HEK293T (cell line): ENCODE measurements at regions not wholly inside any gene's neighbourhood (a gene's known extent, or its start where the extent isn't known, plus 50 kb on each side); places are given as distances from the start of the nearest gene placed in this dataset.

ENCODE experiments used
- CTCF ChIA-PET: fragments of 350-600 bp; formaldehyde crosslinking; extraction: SDS; loops from one replicate; lab custom pipeline; 2021; ENCODE audit warnings: antibody characterized with exemption, inconsistent platforms; lab: Yijun Ruan, JAX
- POLR2A ChIA-PET: fragments of 350-600 bp; formaldehyde crosslinking; extraction: SDS; loops from one replicate; lab custom pipeline; 2020; ENCODE audit warnings: antibody characterized with exemption, inconsistent platforms; lab: Yijun Ruan, JAX
- DNase-seq: peaks from one replicate; pipeline ENCODE4 v3.0.0; 2012; ENCODE audit warnings: mixed read lengths; ENCODE audit errors: extremely low spot score
- ARNT ChIP-seq: fragments of 450-650 bp; IDR thresholded peaks from 2 replicates; pipeline ENCODE4 v1.6.1; 2017; ENCODE audit warnings: mild to moderate bottlenecking
- BHLHE40 ChIP-seq: fragments of 450-650 bp; IDR thresholded peaks from 2 replicates; pipeline ENCODE4 v1.6.1; 2016; ENCODE audit warnings: mild to moderate bottlenecking, moderate library complexity, borderline replicate concordance
- CTBP1 ChIP-seq: fragments of 450-650 bp; IDR thresholded peaks from 2 replicates; pipeline ENCODE4 v1.6.1; 2016; ENCODE audit warnings: borderline replicate concordance
- ELF4 ChIP-seq: fragments of 450-650 bp; IDR thresholded peaks from 2 replicates; pipeline ENCODE4 v1.6.1; 2017; ENCODE audit warnings: antibody characterized with exemption
- FOXA1 ChIP-seq: fragments of 450-650 bp; IDR thresholded peaks from 2 replicates; pipeline ENCODE4 v1.6.1; 2016; ENCODE audit warnings: mild to moderate bottlenecking
- FOXK2 ChIP-seq: fragments of 450-650 bp; IDR thresholded peaks from 2 replicates; pipeline ENCODE4 v1.6.1; 2016; ENCODE audit warnings: mild to moderate bottlenecking
- FOXM1 ChIP-seq: fragments of 450-650 bp; IDR thresholded peaks from 2 replicates; pipeline ENCODE4 v1.6.1; 2017; ENCODE audit warnings: mild to moderate bottlenecking, borderline replicate concordance
- HDGF ChIP-seq: fragments of 450-650 bp; IDR thresholded peaks from 2 replicates; pipeline ENCODE4 v1.6.1; 2017; ENCODE audit warnings: antibody characterized with exemption, borderline replicate concordance
- L3MBTL2 ChIP-seq: fragments of 450-650 bp; conservative IDR thresholded peaks from 2 replicates; pipeline ENCODE4 v1.6.1; 2016; ENCODE audit warnings: mild to moderate bottlenecking
- LEF1 ChIP-seq: fragments of 450-650 bp; IDR thresholded peaks from 2 replicates; pipeline ENCODE4 v1.6.1; 2017; ENCODE audit warnings: mild to moderate bottlenecking, borderline replicate concordance
- NFRKB ChIP-seq: fragments of 450-650 bp; IDR thresholded peaks from 2 replicates; pipeline ENCODE4 v1.6.1; 2016; ENCODE audit warnings: mild to moderate bottlenecking, moderate library complexity
- SP1 ChIP-seq: fragments of 450-650 bp; IDR thresholded peaks from 2 replicates; pipeline ENCODE4 v1.6.1; 2017
- SUZ12 ChIP-seq: fragments of 450-650 bp; IDR thresholded peaks from 2 replicates; pipeline ENCODE4 v1.6.1; 2016; ENCODE audit warnings: mild to moderate bottlenecking
- TARDBP ChIP-seq: fragments of 450-650 bp; IDR thresholded peaks from 2 replicates; pipeline ENCODE4 v1.6.1; 2016
- ZNF384 ChIP-seq: fragments of 450-650 bp; IDR thresholded peaks from 2 replicates; pipeline ENCODE4 v1.6.1; 2016
- TF ChIP-seq, protein P1 (sequence below): fragments of 450-650 bp; IDR thresholded peaks from 2 replicates; pipeline ENCODE4 v1.6.1; 2016

- ChIA-PET POLR2A (no interaction called here), CTCF (interaction anchor here (0.5 to 1.5 kb wide), 5 partner anchors 10 to 85 kb away, joined by 3 to 5 read pairs (median 3); no protein-coding TSS in a partner anchor)
- peak; percentile 6 for DNase-seq
- TF ChIP-seq ZNF384 (no peak), CTBP1 (no peak), ARNT (no peak), BHLHE40 (no peak), SP1 (no peak), SUZ12 (no peak), FOXM1 (no peak), NFRKB (no peak), ELF4 (no peak), FOXK2 (no peak), L3MBTL2 (no peak), FOXA1 (no peak), LEF1 (no peak), HDGF (no peak), TARDBP (no peak)
- TF ChIP-seq, protein P1, sequence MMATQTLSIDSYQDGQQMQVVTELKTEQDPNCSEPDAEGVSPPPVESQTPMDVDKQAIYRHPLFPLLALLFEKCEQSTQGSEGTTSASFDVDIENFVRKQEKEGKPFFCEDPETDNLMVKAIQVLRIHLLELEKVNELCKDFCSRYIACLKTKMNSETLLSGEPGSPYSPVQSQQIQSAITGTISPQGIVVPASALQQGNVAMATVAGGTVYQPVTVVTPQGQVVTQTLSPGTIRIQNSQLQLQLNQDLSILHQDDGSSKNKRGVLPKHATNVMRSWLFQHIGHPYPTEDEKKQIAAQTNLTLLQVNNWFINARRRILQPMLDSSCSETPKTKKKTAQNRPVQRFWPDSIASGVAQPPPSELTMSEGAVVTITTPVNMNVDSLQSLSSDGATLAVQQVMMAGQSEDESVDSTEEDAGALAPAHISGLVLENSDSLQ = no peak
These were observed 155.6 kb downstream of the SQOR start for GRCh38 chr15:45790325-45790943.

- CTCF ChIA-PET = interaction anchor here (1.5 to 1.9 kb wide), 2 partner anchors 10 to 13 kb away, joined by 8 read pairs; no protein-coding TSS in a partner anchor
- DNase-seq = no peak
- TF ChIP-seq HDGF = no peak
- TF ChIP-seq ZNF384 = no peak
- TF ChIP-seq SUZ12 = no peak
- no peak for TF ChIP-seq FOXM1
- no peak for TF ChIP-seq TARDBP
- TF ChIP-seq NFRKB = no peak
- TF ChIP-seq FOXA1 = no peak
- TF ChIP-seq FOXK2 = no peak
- no peak for TF ChIP-seq L3MBTL2
- TF ChIP-seq SP1 = no peak
- TF ChIP-seq ARNT = no peak
- POLR2A ChIA-PET = no interaction called here
These were observed 159.5 kb downstream of the SQOR start for GRCh38 chr15:45794304-45794703.

- POLR2A ChIA-PET = interaction anchor here (0.9 kb wide), 1 partner anchor 89 kb away, joined by 3 read pairs; no protein-coding TSS in a partner anchor
- TF ChIP-seq CTBP1 (no peak), ARNT (no peak), HDGF (no peak), FOXK2 (no peak)
- DNase-seq = no peak
- CTCF ChIA-PET = interaction anchor here (1.1 to 1.9 kb wide), 3 partner anchors 10 to 90 kb away, joined by 5 to 8 read pairs (median 8); no protein-coding TSS in a partner anchor
These were observed 160.0 kb downstream of the SQOR start for GRCh38 chr15:45794712-45795439.

- CTCF ChIA-PET = interaction anchor here (0.7 to 1.9 kb wide), 6 partner anchors 9 to 90 kb away, joined by 3 to 8 read pairs (median 4); no protein-coding TSS in a partner anchor
- TF ChIP-seq LEF1 (no peak), FOXM1 (no peak), ZNF384 (no peak), FOXK2 (no peak), SUZ12 (no peak), ELF4 (no peak), ARNT (no peak), NFRKB (no peak), CTBP1 (no peak), HDGF (no peak), TARDBP (no peak), L3MBTL2 (no peak)
- TF ChIP-seq, protein P1 = no peak
- DNase-seq = peak; percentile 7
- POLR2A ChIA-PET = interaction anchor here (0.9 kb wide), 1 partner anchor 90 kb away, joined by 3 read pairs; no protein-coding TSS in a partner anchor
These were observed 160.7 kb downstream of the SQOR start for GRCh38 chr15:45795440-45796069.

DNA sequence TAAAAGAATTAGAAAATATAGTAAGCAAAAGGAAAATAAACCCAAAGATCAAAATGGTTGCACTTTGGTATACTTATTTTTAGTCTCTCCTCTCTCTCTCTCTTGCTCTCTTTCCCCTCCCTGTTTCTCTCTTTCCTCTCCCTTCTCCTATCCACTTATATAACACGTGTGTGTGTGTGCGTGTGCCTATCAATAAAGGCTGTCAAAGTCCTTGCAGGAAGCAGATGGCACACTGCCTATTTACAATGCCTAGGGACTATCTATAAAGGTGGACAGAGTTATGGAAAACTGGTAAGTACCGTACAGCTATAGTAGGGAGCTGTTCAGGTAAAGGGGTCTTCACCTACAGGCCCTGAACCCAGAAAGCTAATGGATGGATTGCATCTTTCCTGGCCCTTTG lies 161.6 kb downstream of the SQOR start:
- DNase-seq = no peak
- TF ChIP-seq ARNT (no peak), L3MBTL2 (no peak), ZNF384 (no peak), SP1 (no peak), SUZ12 (no peak), TARDBP (no peak)
- TF ChIP-seq, protein P1 = no peak
- CTCF ChIA-PET = interaction anchor here (1.1 kb wide), 1 partner anchor 90 kb away, joined by 4 read pairs; no protein-coding TSS in a partner anchor
- POLR2A ChIA-PET = no interaction called here

DNA sequence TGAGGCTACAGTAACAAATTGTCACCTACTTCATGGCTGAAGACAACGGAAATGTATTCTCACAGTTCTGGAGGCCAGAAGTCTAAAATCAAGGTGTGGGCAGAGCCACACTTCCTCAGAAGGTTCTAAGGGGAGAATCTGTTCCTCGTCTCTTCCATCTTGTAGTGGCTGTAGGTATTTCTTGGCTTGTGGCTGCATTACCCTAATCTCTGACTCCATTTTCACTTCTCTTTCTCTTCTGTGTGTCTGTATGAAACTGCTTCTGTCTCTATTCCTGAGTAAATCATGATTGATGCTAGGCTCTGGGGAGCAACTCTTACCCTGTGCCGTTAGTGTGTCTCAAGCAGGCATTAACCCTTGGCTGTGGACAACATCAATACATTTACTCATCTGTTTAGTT lies 164.7 kb downstream of the SQOR start:
- ChIA-PET POLR2A (no interaction called here), CTCF (no interaction called here)
- TF ChIP-seq FOXA1 = no peak
- TF ChIP-seq ZNF384 = no peak
- TF ChIP-seq ELF4 = no peak
- TF ChIP-seq FOXM1 = no peak
- no peak for TF ChIP-seq FOXK2
- TF ChIP-seq SP1 = no peak
- TF ChIP-seq CTBP1 = no peak
- TF ChIP-seq HDGF = no peak
- TF ChIP-seq SUZ12 = no peak

More for the DNA sequence above, 164.7 kb downstream of the SQOR start:
- no peak for DNase-seq
